Activated B cell treated with CpG ODN at 0.5 μM for 24 hours (primary cell): ENCODE measurements at regions not wholly inside any gene's neighbourhood (a gene's known extent, or its start where the extent isn't known, plus 50 kb on each side); places are given as distances from the start of the nearest gene placed in this dataset.

Experiments used
- ATAC-seq: fragments of 200-7000 bp; cut with Tn5 transposase; one replicate; pipeline ENCODE4 v1.10.0; 2021; ENCODE audit warnings: low read depth, mild to moderate bottlenecking, moderate library complexity
- CTCF ChIA-PET: fragments of 350-600 bp; sonication (Branson Sonifier 250); formaldehyde crosslinking; loops from one replicate; lab custom pipeline; 2021; ENCODE audit warnings: antibody characterized with exemption; lab: Charles Lee
- POLR2A ChIA-PET: fragments of 350-600 bp; sonication (Branson Sonifier 250); formaldehyde crosslinking; loops from one replicate; lab custom pipeline; 2021; ENCODE audit warnings: antibody characterized with exemption; lab: Charles Lee
- DNase-seq: peaks from one replicate; pipeline ENCODE4 v3.0.0; 2022
- H3K27ac Mint-ChIP-seq: one replicate; pipeline ENCODE4 v1.8.0; 2020; ENCODE audit warnings: mixed read lengths
- H3K27me3 Mint-ChIP-seq: one replicate; pipeline ENCODE4 v1.8.0; 2021; ENCODE audit warnings: mixed read lengths
- H3K36me3 Mint-ChIP-seq: one replicate; pipeline ENCODE4 v1.8.0; 2021; ENCODE audit warnings: low read depth, mixed read lengths
- H3K4me1 Mint-ChIP-seq: one replicate; pipeline ENCODE4 v1.8.0; 2021; ENCODE audit warnings: mixed read lengths
- H3K4me3 Mint-ChIP-seq: one replicate; pipeline ENCODE4 v1.8.0; 2020; ENCODE audit warnings: mild to moderate bottlenecking, mixed read lengths
- H3K9me3 Mint-ChIP-seq: one replicate; pipeline ENCODE4 v1.8.0; 2020; ENCODE audit warnings: mixed read lengths
- CTCF ChIP-seq: fragments of 200-600 bp; IDR thresholded peaks from one replicate; pipeline ENCODE4 v1.8.0; 2022; ENCODE audit warnings: antibody characterized with exemption, mild to moderate bottlenecking
- intact Hi-C: fragments of 100-400 bp; cut with micrococcal nuclease; formaldehyde crosslinking; loops from one replicate; pipeline ENCODE4 v1.15.1; 2024

- ChIA-PET CTCF (no interaction called here), POLR2A (no interaction called here)
- intact Hi-C loops = no loop called here
- Mint-ChIP-seq H3K4me3 (no peak overlapping the region), H3K27ac (no peak overlapping the region), H3K4me1 (no peaks in the 10 kb centered on the region), H3K36me3 (no peaks in the 10 kb centered on the region), H3K27me3 (no peaks in the 10 kb centered on the region), H3K9me3 (peaks cover 16% of the 10 kb centered on the region)
- no peak for TF ChIP-seq CTCF
- no peak for ATAC-seq
- no peak for DNase-seq
Measured at GRCh38 chr14:84180336-84180735, 1349.6 kb upstream of the FLRT2 start.

GRCh38 chr14:84181072-84181471 is 1348.9 kb upstream of the FLRT2 start:
- no peak for TF ChIP-seq CTCF
- ChIA-PET POLR2A (no interaction called here), CTCF (no interaction called here)
- no peaks in the 10 kb centered on the region for H3K36me3 Mint-ChIP-seq
- DNase-seq (no peak), ATAC-seq (no peak)
- no peaks in the 10 kb centered on the region for H3K4me1 Mint-ChIP-seq
- H3K4me3 Mint-ChIP-seq = no peak overlapping the region
- no peaks in the 10 kb centered on the region for H3K27me3 Mint-ChIP-seq
- H3K27ac Mint-ChIP-seq = no peak overlapping the region
- intact Hi-C loops = no loop called here
- H3K9me3 Mint-ChIP-seq = peaks cover 14% of the 10 kb centered on the region

GRCh38 chr14:84195514-84195913 is 1334.4 kb upstream of the FLRT2 start:
- Mint-ChIP-seq H3K27me3 (no peaks in the 10 kb centered on the region), H3K36me3 (no peaks in the 10 kb centered on the region), H3K9me3 (peaks cover 28% of the 10 kb centered on the region), H3K27ac (no peak overlapping the region), H3K4me1 (no peaks in the 10 kb centered on the region), H3K4me3 (no peak overlapping the region)
- intact Hi-C loops = no loop called here
- DNase-seq (no peak), ATAC-seq (no peak)
- ChIA-PET CTCF (no interaction called here), POLR2A (no interaction called here)
- no peak for TF ChIP-seq CTCF

GRCh38 chr14:84197704-84198103 is 1332.2 kb upstream of the FLRT2 start:
- DNase-seq (no peak), ATAC-seq (no peak)
- Mint-ChIP-seq H3K9me3 (peaks cover 28% of the 10 kb centered on the region), H3K4me3 (no peak overlapping the region), H3K27ac (no peak overlapping the region), H3K27me3 (no peaks in the 10 kb centered on the region), H3K4me1 (no peaks in the 10 kb centered on the region), H3K36me3 (no peaks in the 10 kb centered on the region)
- ChIA-PET CTCF (no interaction called here), POLR2A (no interaction called here)
- TF ChIP-seq CTCF = no peak
- intact Hi-C loops = no loop called here

- H3K36me3 Mint-ChIP-seq = no peaks in the 10 kb centered on the region
- DNase-seq (no peak), ATAC-seq (no peak)
- no peaks in the 10 kb centered on the region for H3K27me3 Mint-ChIP-seq
- ChIA-PET POLR2A (no interaction called here), CTCF (no interaction called here)
- H3K4me3 Mint-ChIP-seq = no peak overlapping the region
- intact Hi-C loops = no loop called here
- TF ChIP-seq CTCF = no peak
- no peak overlapping the region for H3K27ac Mint-ChIP-seq
- peaks cover 12% of the 10 kb centered on the region for H3K9me3 Mint-ChIP-seq
- H3K4me1 Mint-ChIP-seq = no peaks in the 10 kb centered on the region
Measured at GRCh38 chr14:84202486-84202885, 1327.5 kb upstream of the FLRT2 start.
